NOMO-1 treated with dmso at 0.1 percent for 144 hours (cell line): ENCODE measurements at regions not wholly inside any gene's neighbourhood (a gene's known extent, or its start where the extent isn't known, plus 50 kb on each side); places are given as distances from the start of the nearest gene placed in this dataset.
"Not testable (repeated sequence)": the region's sequence is repeated elsewhere in the genome, so short reads cannot be mapped to it uniquely, and the experiment has no call there.

Source experiments
- DNase-seq: peaks from one replicate; lab custom pipeline; 2025; ENCODE audit not compliant: unreplicated experiment; lab: John Stamatoyannopoulos, UW

- no peak for DNase-seq
Observed at GRCh38 chr16:65827231-65827630, 539.3 kb upstream of the CDH5 start.

GRCh38 chr16:65825191-65825856, 541.2 kb upstream of the CDH5 start:
- DNase-seq: no peak

DNA sequence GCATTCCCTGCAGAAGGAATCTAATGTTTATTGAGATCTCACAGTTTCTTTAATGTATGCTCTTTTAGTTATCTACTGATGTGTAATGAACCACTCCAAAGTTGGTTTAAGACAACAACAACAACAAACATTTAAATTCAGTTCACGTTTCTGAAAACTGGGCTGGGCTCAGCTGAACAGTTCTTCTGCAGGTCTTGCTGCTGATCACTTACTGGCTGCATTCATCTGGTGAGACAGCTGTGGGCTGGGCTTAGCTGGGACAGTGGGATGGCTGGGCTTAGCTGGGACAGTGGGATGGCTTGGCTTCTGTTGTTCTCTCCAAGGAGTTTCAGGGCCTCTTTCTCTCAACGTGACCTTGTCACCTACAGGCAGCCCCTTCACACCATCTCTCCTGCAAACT, 544.3 kb upstream of the CDH5 start:
- DNase-seq: no peak

- DNase-seq: no peak
Observed at GRCh38 chr16:65819136-65819898, 547.2 kb upstream of the CDH5 start.

DNA sequence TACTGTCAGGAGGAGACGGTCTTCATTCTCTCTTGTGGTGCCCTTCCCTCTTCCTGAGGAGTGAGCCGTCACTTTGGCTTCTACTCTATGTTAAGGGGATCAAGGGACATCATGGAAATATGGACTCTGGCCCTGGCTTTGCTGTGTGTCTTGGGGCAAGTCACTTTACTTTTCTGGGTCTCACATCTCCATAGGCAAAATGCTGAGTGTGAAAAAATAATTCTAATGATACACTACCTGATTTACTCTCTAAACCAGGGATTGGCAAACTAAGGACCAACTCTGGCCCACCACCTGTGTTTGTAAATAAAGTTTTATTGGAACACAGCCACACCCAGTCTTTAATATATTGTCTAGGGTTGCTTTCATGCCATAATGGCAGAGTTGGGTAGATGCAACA, 548.7 kb upstream of the CDH5 start:
- no peak for DNase-seq

DNA sequence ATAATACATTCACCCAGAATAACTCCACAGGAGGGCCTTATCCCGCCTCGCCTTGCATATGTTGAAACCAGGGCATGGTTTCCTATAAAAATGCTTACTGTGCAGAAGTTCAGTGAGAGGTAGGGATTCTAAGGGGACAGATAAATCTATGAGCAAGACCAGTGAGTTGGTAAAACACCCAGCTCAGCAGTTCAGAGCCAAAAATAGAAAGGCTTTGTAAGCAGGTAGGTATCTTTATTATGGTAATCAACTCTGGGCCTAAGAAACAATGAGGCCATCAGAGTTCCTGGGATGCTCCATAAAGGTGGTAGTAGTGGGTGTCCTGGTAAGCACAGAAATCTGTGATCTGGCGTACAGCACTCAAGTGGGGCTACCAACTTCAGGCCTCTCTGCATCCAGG, 549.4 kb upstream of the CDH5 start:
- DNase-seq: no peak

GRCh38 chr16:65816556-65816955, 549.9 kb upstream of the CDH5 start:
- no peak for DNase-seq

- no peak for DNase-seq
Observed at GRCh38 chr16:65815707-65816106, 550.8 kb upstream of the CDH5 start.

- not testable (repeated sequence) for DNase-seq
Observed at GRCh38 chr16:65813879-65814278, 552.6 kb upstream of the CDH5 start.

- DNase-seq: no peak
Observed at GRCh38 chr16:65809627-65810026, 556.9 kb upstream of the CDH5 start.

DNA sequence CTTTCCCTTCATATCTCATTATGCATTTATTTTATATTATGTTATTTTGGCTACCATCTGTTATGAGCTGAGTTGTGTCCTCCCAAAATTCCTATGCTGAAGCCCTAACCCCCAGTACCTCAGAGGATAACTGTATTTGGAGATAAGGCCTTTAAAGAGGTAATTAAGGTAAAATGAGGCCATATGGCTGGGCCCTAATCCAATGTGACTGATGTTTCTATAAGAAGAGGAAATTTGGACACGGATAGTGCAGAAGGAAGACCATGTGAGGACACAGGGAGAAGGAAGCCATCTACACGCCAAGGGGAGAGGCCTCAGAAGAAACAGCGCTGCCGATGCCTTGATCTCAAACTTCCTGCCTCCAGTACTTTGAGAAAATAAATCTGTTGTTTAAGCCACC, 557.7 kb upstream of the CDH5 start:
- no peak for DNase-seq

- DNase-seq: no peak
Observed at GRCh38 chr16:65807858-65808257, 558.6 kb upstream of the CDH5 start.

DNA sequence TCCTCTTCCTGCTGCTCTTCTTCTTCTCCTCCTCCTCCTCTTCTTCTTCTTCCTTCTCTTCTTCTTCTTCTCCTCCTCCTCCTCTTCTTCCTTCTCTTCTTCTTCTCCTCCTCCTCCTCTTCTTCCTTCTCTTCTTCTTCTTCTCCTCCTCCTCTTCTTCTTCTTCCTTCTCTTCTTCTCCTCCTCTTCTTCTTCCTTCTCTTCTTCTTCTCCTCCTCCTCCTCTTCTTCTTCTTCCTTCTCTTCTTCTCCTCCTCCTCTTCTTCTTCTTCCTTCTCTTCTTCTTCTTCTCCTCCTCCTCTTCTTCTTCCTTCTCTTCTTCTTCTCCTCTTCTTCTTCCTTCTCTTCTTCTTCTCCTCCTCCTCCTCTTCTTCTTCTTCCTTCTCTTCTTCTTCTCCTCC, 560.8 kb upstream of the CDH5 start:
- not testable (repeated sequence) for DNase-seq

DNA sequence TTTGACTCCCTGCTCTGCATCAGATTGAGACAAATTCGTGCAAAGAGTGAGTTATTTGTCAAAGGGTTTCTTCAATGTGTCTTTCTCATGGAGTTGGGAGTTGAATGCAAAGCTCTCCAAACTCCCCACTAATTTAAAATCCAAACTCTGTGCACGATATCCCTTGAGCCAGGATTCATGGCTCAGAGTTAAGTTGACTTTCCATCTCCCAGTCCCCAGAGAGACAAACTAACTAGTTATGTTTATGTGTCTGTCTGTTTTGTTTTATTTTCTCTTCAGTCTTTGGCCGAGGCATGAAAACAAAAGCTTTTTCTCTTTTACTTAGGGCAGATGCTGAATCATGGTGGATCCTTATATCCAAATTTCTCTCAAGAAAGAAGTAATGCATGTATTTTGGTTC, 570.0 kb upstream of the CDH5 start:
- DNase-seq: no peak

GRCh38 chr16:65794973-65795372, 571.5 kb upstream of the CDH5 start:
- DNase-seq: no peak

- no peak for DNase-seq
Observed at GRCh38 chr16:65793781-65794180, 572.7 kb upstream of the CDH5 start.

DNA sequence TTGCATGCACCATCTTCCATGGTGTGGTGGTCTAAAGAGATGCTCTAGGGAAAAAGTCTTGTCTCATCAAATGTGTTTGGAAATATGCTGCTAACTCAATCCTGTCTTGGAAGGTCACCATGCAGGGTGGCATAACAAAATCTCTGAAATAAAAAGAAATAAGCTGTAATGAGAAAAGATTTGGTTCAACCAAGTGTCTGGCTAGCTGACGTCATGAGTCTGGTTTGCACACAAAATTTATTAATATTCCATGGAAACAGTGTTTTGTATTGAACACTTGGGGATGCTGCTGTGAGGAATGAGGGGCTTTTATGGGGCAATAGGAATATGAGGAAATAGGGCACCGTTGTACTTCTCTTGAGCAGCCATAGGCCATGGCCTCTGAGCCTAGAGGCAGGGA, 575.7 kb upstream of the CDH5 start:
- DNase-seq: no peak

DNA sequence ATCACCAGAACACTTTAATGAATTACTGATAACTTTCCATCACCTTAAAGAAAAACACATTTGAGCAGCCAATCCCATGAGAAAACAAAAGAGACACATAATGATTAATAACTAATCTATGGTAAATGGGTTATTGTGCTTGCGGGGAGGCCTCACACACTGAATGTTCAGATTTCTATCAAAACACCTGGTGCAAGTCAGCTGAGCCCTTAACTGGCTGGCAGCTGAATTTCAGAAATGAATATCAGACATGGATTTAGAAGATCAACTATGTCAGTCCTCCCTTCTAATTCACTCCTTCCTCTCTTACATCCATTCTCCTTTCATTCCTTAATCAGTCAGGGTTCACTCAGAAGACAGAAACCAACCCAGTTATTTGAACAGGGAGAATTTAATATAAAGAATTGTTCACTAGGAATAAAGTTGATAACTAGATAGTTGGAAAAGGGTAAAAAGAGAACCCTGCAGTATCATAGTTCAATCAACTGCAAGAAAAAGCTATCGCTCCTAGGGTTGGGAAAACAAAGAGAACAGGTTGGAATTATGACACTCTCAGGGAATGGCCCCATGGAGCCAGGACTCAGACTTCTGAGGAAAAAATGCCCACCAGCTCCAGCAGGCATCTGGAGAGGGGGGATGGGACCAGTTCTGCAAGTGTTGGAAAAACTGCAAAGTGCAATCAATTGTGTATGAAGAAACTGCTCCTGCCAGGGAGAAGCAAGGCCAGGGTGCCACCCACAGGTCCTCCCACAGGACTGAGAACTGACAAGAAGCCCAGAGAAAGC, 577.1 kb upstream of the CDH5 start:
- no peak for DNase-seq

DNA sequence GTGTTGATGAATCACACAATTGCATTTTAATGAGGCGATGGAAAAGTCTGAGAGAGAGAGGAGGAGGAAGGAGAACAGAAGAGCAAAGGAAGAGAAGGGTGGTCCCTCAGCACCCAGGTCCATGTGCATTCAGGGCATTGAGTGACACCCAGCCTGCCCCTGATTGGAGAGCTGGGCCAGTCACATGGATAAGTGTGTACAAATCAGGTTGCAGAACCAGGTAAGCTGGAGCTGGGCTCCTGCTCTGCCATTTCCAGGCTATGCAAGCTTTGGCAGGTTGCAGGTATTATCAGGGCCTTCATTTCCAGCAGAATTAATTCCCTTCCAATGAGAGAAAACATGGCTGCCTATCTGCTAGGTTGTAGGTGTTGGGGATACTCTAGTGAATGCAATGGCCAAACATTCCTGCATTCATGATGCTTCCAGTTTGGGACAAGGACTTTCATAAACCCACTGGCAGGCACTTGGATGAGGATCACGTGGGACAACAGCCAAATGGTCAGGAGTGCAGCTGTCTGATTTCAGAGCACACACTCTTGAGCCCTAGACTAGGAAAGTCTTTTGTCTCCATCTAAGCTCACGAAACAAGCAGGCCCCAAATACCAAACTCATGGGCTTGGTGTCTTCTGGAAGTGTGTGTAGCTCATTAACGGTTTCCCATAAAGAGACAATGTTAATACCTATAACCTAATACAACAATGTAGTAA, 577.9 kb upstream of the CDH5 start:
- no peak for DNase-seq

DNA sequence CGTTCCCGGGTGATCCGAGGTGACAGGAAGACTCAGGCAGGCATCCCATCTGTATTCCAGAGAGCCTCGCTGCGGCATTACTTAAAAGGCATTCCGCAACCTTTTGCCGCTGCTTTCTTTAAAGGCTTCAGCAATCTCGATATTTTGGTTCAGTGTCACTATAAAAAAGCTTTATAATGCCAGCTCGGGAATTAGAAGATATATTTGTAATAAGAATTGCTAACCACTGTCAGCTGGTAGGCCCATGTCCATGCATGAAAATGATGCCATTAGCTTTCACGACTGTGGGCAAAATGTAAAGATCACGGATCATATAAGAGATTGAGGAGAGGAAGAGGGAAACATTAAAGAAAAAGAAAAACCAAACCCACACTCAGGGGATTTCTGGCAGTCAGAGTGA, 578.6 kb upstream of the CDH5 start:
- DNase-seq: no peak

DNA sequence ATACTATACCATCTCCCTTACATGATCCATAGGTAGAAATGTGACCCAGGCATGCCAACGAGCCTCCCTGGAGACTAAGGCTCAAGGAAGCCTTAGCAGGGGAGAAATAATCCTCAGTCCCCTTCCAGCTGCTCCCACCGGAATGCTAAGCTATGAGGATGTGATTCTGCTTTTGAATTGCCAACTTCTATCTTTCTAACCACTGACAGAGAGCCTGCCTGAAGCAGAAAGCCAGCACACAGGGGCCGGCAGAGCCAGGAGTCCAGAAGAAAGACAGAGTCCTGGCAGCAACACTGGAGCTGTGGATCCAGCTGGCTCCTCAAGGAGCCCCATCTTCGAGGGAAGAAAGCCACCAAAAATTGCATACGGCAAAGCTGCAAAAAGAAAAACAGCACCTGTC, 579.6 kb upstream of the CDH5 start:
- no peak for DNase-seq
